Heart right ventricle (tissue), 16 donors: ENCODE measurements at regions not wholly inside any gene's neighbourhood (a gene's known extent, or its start where the extent isn't known, plus 50 kb on each side); places are given as distances from the start of the nearest gene placed in this dataset.

ENCODE experiments used
- ATAC-seq, 8 donors: fragments of 200-7000 bp; cut with Tn5 transposase; one replicate each; pipeline ENCODE4 v1.9.1; 2020; ENCODE audit warnings: mild to moderate bottlenecking in 8 of 8, moderate library complexity in 8 of 8, moderate number of reproducible peaks in 1 of 8
- DNase-seq, 2 donors: peaks; one replicate each; pipeline ENCODE4 v3.0.0-alpha.2; 2020
- H3K27ac ChIP-seq, 10 donors: fragments of 200-600 bp; sonication (generic) in 2 of 10; one replicate each; pipeline versions ENCODE4 v1.5.0 to v1.8.0; 2020 to 2022; ENCODE audit warnings: mild to moderate bottlenecking in 3 of 10
- H3K27me3 ChIP-seq, 7 donors: fragments of 200-600 bp; one replicate each; pipeline ENCODE4 v1.8.0; 2021 to 2022; ENCODE audit warnings: mild to moderate bottlenecking in 2 of 7
- H3K36me3 ChIP-seq, 9 donors: fragments of 200-600 bp; sonication (generic) in 1 of 9; one replicate each; pipeline versions ENCODE4 v1.5.0 to v1.8.0; 2020 to 2022; ENCODE audit warnings: mild to moderate bottlenecking in 2 of 9
- H3K4me1 ChIP-seq, 9 donors: fragments of 200-600 bp; sonication (generic) in 1 of 9; one replicate each; pipeline versions ENCODE4 v1.5.0 to v1.8.0; 2020 to 2022; ENCODE audit warnings: mild to moderate bottlenecking in 4 of 9
- H3K4me3 ChIP-seq, 10 donors: fragments of 200-600 bp; sonication (generic) in 2 of 10; one replicate each; pipeline versions ENCODE4 v1.5.0 to v1.8.0; 2020 to 2022; ENCODE audit warnings: mild to moderate bottlenecking in 7 of 10, moderate library complexity in 2 of 10
- H3K9me3 ChIP-seq, 11 donors: fragments of 200-600 bp in 10 of 11; sonication (generic) in 2 of 11; one replicate each; pipeline versions ENCODE4 v1.5.0 to v1.8.0; 2013 to 2022; ENCODE audit warnings: mild to moderate bottlenecking in 2 of 11, control low read depth in 1 of 11, moderate library complexity in 1 of 11
- CTCF ChIP-seq, 9 donors: fragments of 200-600 bp; sonication (generic) in 2 of 9; IDR thresholded peaks; one replicate each; pipeline versions ENCODE4 v1.5.0 to v1.8.0; 2021 to 2022; ENCODE audit warnings: antibody characterized with exemption in 9 of 9, mild to moderate bottlenecking in 5 of 9, moderate library complexity in 1 of 9
- WGBS, 2 donors: extraction: QIAGEN DNeasy Blood & Tissue Kit; methylation state at CpG; one replicate each; pipeline ENCODE4 v1.1.7; 2013; ENCODE audit warnings: inconsistent platforms in 1 of 2; 5-methylcytosine and 5-hydroxymethylcytosine counted together
- intact Hi-C, 10 donors: fragments of 100-400 bp; cut with DNase I; formaldehyde crosslinking; loops; one replicate each; pipeline versions ENCODE4 v1.11.1 to v1.14.2; 2022
- donor health status: Arrhythmogenic right ventricular cardiomyopathy.
- donor health status: ischemic (EF 13 %, LVEDD 7.1; RV severe dilation, severe dysfunction).
- donor health status: healthy with polysubstance abuse.
- donor health status: DM: no; HTN: yes; CAD: no.
- donor health status: DM: no; HTN: no; CAD: no.
- donor health status: ischemic (EF 25% LVEDD 6.9; RV normal size, moderate dysfunction).
- donor health status: ischemic (EF 25% LVEDD 5.7; RV mildly dilated, moderate dysfunction).
- donor health status: healthy.
- donor health status: DM: yes; HTN: yes; CAD: no.
- donor health status: Ischemic cardiomyopathy.
- donor health status: ischemic (EF 35%, LVEDD 5.7; RV mildly dilated, moderate dysfunction).
- donor health status: nonischemic (EF 11% LVEDD 7.7; RV severe dilation, severe dysfunction).
- donor health status: DM: yes; HTN: yes; CAD: no.
- donor health status: PGD.
- donor health status: ischemic (EF 29% LVEDD 5.4; RV normal size, mild dysfunction).
- donor health status: nonischemic (EF 23%, LVEDD 6.1; RV moderate dilation, normal function).

GRCh38 chr10:29757551-29758297 lies 123.0 kb upstream of the SVIL start:
- ATAC-seq: no peak
- 78 to 82% methylated on average over 9 of the region's 9 CpGs for WGBS, 2 donors

GRCh38 chr10:29756451-29756850 lies 121.7 kb upstream of the SVIL start:
- intact Hi-C loops: loop anchor here in 1 of 10 donors (10.0 kb wide), 1 partner anchor 98 kb away; no protein-coding TSS in a partner anchor
- no peak for TF ChIP-seq CTCF (IDR thresholded peaks at IDR 0.05)
- WGBS, 2 donors: 77% methylated on average over 3 of the region's 3 CpGs
- Histone ChIP-seq H3K27me3 (no peaks in the 10 kb centered on the region), H3K4me3 (no peak overlapping the region), H3K9me3 (no peaks in the 10 kb centered on the region), H3K27ac (no peak overlapping the region), H3K4me1 (peaks cover 0 to 9% (median 0%) of the 10 kb centered on the region in 9 donors), H3K36me3 (no peaks in the 10 kb centered on the region)
- no peak for ATAC-seq
- DNase-seq: no peak

More at GRCh38 chr10:29757551-29758297, 123.0 kb upstream of the SVIL start:
- no peak overlapping the region for H3K4me3 ChIP-seq
- no peak for DNase-seq
- H3K27me3 ChIP-seq: no peaks in the 10 kb centered on the region
- TF ChIP-seq CTCF (IDR thresholded peaks at IDR 0.05): no peak
- no peaks in the 10 kb centered on the region for H3K36me3 ChIP-seq
- no peaks in the 10 kb centered on the region for H3K9me3 ChIP-seq
- no peak overlapping the region for H3K27ac ChIP-seq
- H3K4me1 ChIP-seq: peaks cover 0 to 6% (median 0%) of the 10 kb centered on the region in 9 donors
- intact Hi-C loops: loop anchor here in 1 of 10 donors (10.0 kb wide), 1 partner anchor 97 kb away; no protein-coding TSS in a partner anchor

GRCh38 chr10:29753283-29753682 lies 118.5 kb upstream of the SVIL start:
- Histone ChIP-seq H3K27ac (no peak overlapping the region), H3K4me3 (no peak overlapping the region), H3K27me3 (no peaks in the 10 kb centered on the region), H3K36me3 (no peaks in the 10 kb centered on the region), H3K4me1 (peaks cover 0 to 15% (median 0%) of the 10 kb centered on the region in 9 donors), H3K9me3 (no peaks in the 10 kb centered on the region)
- no peak for ATAC-seq
- DNase-seq: no peak
- intact Hi-C loops: loop anchor here in 1 of 10 donors (10.0 kb wide), 1 partner anchor 102 kb away; no protein-coding TSS in a partner anchor
- TF ChIP-seq CTCF (IDR thresholded peaks at IDR 0.05): no peak
- WGBS, 2 donors: 91% methylated on average over 7 of the region's 7 CpGs

GRCh38 chr10:29751684-29752083 lies 116.9 kb upstream of the SVIL start:
- 95 to 97% methylated on average over 4 of the region's 4 CpGs for WGBS, 2 donors

More at GRCh38 chr10:29751684-29752083, 116.9 kb upstream of the SVIL start:
- ATAC-seq: no peak
- no peak overlapping the region for H3K4me3 ChIP-seq
- no peak overlapping the region for H3K27ac ChIP-seq
- no peaks in the 10 kb centered on the region for H3K27me3 ChIP-seq
- DNase-seq: no peak
- no peak for TF ChIP-seq CTCF (IDR thresholded peaks at IDR 0.05)
- intact Hi-C loops: loop anchor here in 1 of 10 donors (10.0 kb wide), 1 partner anchor 103 kb away; no protein-coding TSS in a partner anchor
- no peaks in the 10 kb centered on the region for H3K36me3 ChIP-seq
- peaks cover 0 to 9% (median 0%) of the 10 kb centered on the region in 9 donors for H3K4me1 ChIP-seq
- no peaks in the 10 kb centered on the region for H3K9me3 ChIP-seq
